Mucosa of stomach (tissue), 1 donor: ENCODE measurements at regions not wholly inside any gene's neighbourhood (a gene's known extent, or its start where the extent isn't known, plus 50 kb on each side); places are given as distances from the start of the nearest gene placed in this dataset.
"Not testable (repeated sequence)": the region's sequence is repeated elsewhere in the genome, so short reads cannot be mapped to it uniquely, and the experiment has no call there.

ENCODE experiments used
- H3K27me3 ChIP-seq: one replicate; pipeline ENCODE4 v1.7.0; 2013; ENCODE audit warnings: mild to moderate bottlenecking, low read length; ENCODE audit not compliant: control insufficient read depth, insufficient read depth
- H3K36me3 ChIP-seq: one replicate; pipeline ENCODE4 v1.7.0; 2013; ENCODE audit warnings: low read length; ENCODE audit not compliant: control insufficient read depth, insufficient read depth
- H3K4me1 ChIP-seq: one replicate; pipeline ENCODE4 v1.7.0; 2013; ENCODE audit warnings: mild to moderate bottlenecking, low read length; ENCODE audit not compliant: control insufficient read depth, insufficient read depth
- H3K4me3 ChIP-seq: one replicate; pipeline ENCODE4 v1.7.0; 2013; ENCODE audit warnings: low read length
- H3K9ac ChIP-seq: one replicate; pipeline ENCODE4 v1.7.0; 2013; ENCODE audit warnings: mild to moderate bottlenecking, low read length, moderate library complexity
- H3K9me3 ChIP-seq: one replicate; pipeline ENCODE4 v1.7.0; 2013; ENCODE audit warnings: mild to moderate bottlenecking, low read length, moderate library complexity; ENCODE audit not compliant: control insufficient read depth
- donor health status: Pancreatic carcinoma.

- H3K9ac ChIP-seq = no peak overlapping the region
Measured at GRCh38 chr9:87359958-87360601, 137.6 kb upstream of the DAPK1 start.

GRCh38 chr9:87370049-87370685 is 127.5 kb upstream of the DAPK1 start:
- H3K36me3 ChIP-seq = no peaks in the 10 kb centered on the region
- H3K27me3 ChIP-seq = no peaks in the 10 kb centered on the region
- H3K4me3 ChIP-seq = no peak overlapping the region
- H3K4me1 ChIP-seq = no peaks in the 10 kb centered on the region
- H3K9ac ChIP-seq = no peak overlapping the region
- H3K9me3 ChIP-seq = no peaks in the 10 kb centered on the region

More at GRCh38 chr9:87359958-87360601, 137.6 kb upstream of the DAPK1 start:
- H3K9me3 ChIP-seq = no peaks in the 10 kb centered on the region
- no peaks in the 10 kb centered on the region for H3K4me1 ChIP-seq
- H3K4me3 ChIP-seq = no peak overlapping the region
- no peaks in the 10 kb centered on the region for H3K36me3 ChIP-seq
- no peaks in the 10 kb centered on the region for H3K27me3 ChIP-seq

- Histone ChIP-seq H3K27me3 (no peaks in the 10 kb centered on the region), H3K9me3 (no peaks in the 10 kb centered on the region), H3K36me3 (no peaks in the 10 kb centered on the region), H3K9ac (no peak overlapping the region), H3K4me3 (no peak overlapping the region), H3K4me1 (no peaks in the 10 kb centered on the region)
Measured at GRCh38 chr9:87371795-87372355, 125.8 kb upstream of the DAPK1 start.

DNA sequence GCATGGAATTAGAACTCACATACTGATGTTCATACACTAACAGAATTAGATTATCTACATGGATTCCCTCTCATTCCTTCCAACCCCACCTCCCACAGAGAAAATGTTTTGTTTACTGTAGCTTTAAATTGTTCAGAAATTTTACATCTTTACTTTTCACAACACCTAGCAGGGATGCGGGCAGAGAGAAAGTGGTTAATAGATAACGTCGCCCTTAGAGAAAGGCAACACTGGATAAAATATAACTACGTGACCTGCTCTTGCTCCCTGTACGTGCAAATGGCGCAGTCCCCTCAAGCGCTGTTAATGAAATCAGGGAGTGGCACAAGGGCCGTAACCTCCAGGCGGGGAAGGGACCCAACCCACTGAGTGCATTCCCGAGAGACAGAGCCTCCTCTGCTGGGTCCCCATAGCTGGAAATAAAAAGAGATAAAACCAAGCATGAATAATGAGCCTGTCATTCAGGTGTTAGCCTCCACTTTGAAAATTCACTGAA is 125.3 kb upstream of the DAPK1 start:
- H3K27me3 ChIP-seq = no peaks in the 10 kb centered on the region
- no peak overlapping the region for H3K9ac ChIP-seq
- H3K4me1 ChIP-seq = no peaks in the 10 kb centered on the region
- no peak overlapping the region for H3K4me3 ChIP-seq
- no peaks in the 10 kb centered on the region for H3K36me3 ChIP-seq
- H3K9me3 ChIP-seq = no peaks in the 10 kb centered on the region

GRCh38 chr9:87374023-87374919 is 123.4 kb upstream of the DAPK1 start:
- not testable (repeated sequence) for H3K4me3 ChIP-seq, H3K27me3 ChIP-seq, H3K9me3 ChIP-seq, H3K9ac ChIP-seq, H3K4me1 ChIP-seq, H3K36me3 ChIP-seq

DNA sequence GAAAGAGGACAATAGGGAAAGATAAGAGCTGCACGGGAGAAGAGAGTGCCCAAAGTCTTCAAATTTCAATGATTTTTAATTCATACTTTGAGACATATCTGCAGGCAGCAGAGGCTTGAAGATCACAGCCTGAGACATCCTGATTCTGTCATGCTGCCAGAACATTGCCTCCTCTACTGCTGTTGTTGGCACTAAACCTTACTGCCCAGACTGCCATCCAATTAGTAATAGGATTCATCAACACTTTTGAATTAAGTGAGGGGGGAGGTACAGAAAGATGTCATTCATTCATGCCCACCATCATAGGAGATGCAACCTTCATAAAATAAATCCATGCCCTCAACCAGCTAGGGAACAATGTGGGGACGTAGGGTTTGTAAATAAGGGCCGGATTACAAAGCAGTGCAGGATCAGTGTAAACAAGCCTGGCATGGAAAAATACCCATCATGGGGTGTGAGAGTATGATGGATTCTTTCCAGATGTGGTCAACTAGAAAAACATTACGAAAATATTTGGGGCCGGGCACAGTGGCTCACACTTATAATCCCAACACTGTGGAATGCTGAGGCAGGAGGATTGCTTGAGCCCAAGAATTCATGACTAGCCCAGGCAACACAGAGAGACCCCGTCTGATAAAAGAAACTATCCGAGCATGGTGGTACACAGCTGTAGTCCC is 122.1 kb upstream of the DAPK1 start:
- Histone ChIP-seq H3K27me3 (no peaks in the 10 kb centered on the region), H3K4me3 (no peak overlapping the region), H3K36me3 (no peaks in the 10 kb centered on the region), H3K4me1 (no peaks in the 10 kb centered on the region), H3K9me3 (no peaks in the 10 kb centered on the region), H3K9ac (no peak overlapping the region)

DNA sequence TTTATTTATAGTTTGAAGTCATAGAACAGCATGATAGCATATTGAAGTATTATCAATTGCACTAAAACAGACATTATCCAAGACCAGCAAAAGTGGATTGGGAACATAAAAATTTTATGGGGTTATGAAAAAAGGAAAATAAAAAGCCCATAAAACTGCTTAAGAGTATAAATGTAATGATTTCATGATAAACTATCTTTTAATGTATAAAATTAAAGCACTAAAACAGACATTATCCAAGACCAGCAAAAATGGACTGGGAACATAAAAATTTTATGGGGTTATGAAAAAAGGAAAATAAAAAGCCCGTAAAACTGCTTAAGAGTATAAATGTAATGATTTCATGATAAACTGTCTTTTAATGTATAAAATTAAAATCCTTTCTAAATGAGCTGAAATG is 119.0 kb upstream of the DAPK1 start:
- Histone ChIP-seq H3K9me3 (no peaks in the 10 kb centered on the region), H3K4me1 (peaks cover 3% of the 10 kb centered on the region), H3K36me3 (no peaks in the 10 kb centered on the region), H3K9ac (no peak overlapping the region), H3K27me3 (no peaks in the 10 kb centered on the region), H3K4me3 (no peak overlapping the region)

- Histone ChIP-seq H3K27me3 (no peaks in the 10 kb centered on the region), H3K4me1 (peaks cover 3% of the 10 kb centered on the region), H3K4me3 (no peak overlapping the region), H3K36me3 (no peaks in the 10 kb centered on the region), H3K9ac (no peak overlapping the region), H3K9me3 (no peaks in the 10 kb centered on the region)
Measured at GRCh38 chr9:87379300-87379699, 118.4 kb upstream of the DAPK1 start.

DNA sequence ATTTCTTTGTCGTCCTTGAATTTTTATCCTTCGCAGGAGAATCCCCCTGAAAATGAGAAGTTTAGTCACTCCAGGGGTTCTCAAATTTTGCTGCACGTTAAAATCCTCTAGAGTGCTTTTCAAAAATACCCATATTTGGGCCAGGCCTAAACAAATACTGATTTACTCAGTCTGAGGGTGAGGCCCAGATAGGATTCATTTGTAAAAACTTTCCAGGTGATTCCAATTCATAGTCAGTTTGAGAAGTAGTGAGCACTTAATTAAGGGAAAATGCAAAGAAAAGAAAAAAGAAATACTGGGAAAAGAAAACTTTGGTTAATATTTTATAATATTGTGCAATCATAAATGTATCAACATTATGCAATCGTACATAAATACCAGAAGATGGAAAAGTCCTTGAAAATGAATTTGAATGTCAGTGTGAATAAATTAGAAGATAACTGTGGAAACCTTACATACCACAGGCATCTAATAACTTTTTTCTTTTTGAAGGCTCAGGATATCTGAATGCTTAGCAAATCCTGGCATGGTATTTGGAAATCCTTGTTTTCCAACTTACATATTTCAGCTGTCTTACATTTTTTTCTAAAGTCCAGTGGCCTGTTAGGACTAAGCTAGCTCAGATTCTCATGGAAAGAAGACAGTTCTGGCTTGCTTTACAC is 116.5 kb upstream of the DAPK1 start:
- H3K9ac ChIP-seq = no peak overlapping the region
- no peaks in the 10 kb centered on the region for H3K9me3 ChIP-seq
- H3K4me1 ChIP-seq = peaks cover 3% of the 10 kb centered on the region
- no peaks in the 10 kb centered on the region for H3K36me3 ChIP-seq
- H3K27me3 ChIP-seq = no peaks in the 10 kb centered on the region
- no peak overlapping the region for H3K4me3 ChIP-seq

DNA sequence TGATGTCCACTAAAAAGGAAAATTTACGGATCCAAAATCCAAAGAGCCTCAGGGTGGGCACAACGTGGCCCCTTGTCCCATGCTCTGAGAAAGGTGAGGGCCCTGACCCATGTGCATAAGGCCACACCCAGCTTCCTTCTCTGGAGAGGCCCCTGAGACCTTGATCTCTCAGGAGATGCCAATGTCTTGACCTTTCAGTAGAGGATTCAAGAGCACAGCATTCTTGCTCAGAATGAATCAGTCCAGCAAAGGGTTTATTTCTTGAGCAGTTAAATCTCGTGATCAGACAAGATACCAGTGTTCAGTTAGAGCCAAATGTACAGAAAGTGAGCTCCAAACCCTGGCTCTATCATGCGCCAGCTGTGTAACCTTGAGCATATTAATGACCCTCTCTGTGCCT is 115.9 kb upstream of the DAPK1 start:
- Histone ChIP-seq H3K36me3 (no peaks in the 10 kb centered on the region), H3K9me3 (no peaks in the 10 kb centered on the region), H3K4me1 (peaks cover 3% of the 10 kb centered on the region), H3K27me3 (no peaks in the 10 kb centered on the region), H3K4me3 (no peak overlapping the region), H3K9ac (no peak overlapping the region)

GRCh38 chr9:87382900-87383299 is 114.8 kb upstream of the DAPK1 start:
- peaks cover 3% of the 10 kb centered on the region for H3K4me1 ChIP-seq
- no peak overlapping the region for H3K4me3 ChIP-seq
- H3K27me3 ChIP-seq = no peaks in the 10 kb centered on the region
- no peak overlapping the region for H3K9ac ChIP-seq
- H3K36me3 ChIP-seq = no peaks in the 10 kb centered on the region
- no peaks in the 10 kb centered on the region for H3K9me3 ChIP-seq
